ENCODE measurements at regions not wholly inside any gene's neighbourhood (a gene's known extent, or its start where the extent isn't known, plus 50 kb on each side); places are given as distances from the start of the nearest gene placed in this dataset.
A peak's percentile ranks its signal among the peaks of the same experiment; 100 is the strongest.
"Not testable (repeated sequence)": the region's sequence is repeated elsewhere in the genome, so short reads cannot be mapped to it uniquely, and the experiment has no call there.

- no peak for DNase-seq (ENCODE audit: low read depth)
Measured at GRCh38 chr5:17817990-17818389, 183.7 kb downstream of the TAF11L14 start.

DNA sequence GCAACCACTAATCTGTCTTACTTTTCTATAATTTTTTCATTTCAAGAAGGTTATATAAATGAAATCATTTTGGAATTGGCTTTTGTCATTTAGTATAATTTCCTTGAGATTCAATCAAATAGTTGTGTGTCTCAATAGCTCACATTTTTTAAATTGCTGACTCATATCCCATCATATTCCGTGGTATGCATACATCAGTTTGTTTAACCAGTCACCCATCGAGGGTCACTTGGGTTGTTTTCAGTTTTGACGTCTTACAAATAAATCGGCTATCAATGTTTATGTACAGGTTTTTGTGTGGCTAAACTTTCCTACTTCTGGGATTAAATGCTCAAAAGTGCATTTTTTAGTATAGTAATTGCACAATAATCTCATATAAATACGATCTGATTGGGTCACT is 185.5 kb downstream of the TAF11L14 start:
- DNase-seq (ENCODE audit: low read depth), result peak; percentile 27

DNA sequence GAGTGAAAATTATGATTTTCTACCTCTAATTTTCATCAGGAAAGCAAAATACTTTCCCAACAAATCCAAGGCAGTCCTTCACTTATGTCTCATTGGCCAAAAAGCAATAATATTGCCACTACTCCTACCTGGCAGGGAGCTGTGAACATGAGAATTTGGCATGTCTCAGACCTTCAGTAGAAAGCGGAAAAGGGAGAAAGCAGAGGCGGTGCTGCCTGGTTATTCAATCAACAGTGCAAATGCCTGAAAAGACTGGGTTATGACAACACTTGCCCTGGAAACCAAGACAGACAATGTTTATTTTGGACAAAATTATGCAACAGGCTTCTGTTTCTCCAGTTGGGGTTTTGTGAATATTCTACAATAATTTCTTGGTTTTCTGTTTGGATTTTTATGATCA is 194.4 kb downstream of the TAF11L14 start:
- no peak for DNase-seq (ENCODE audit: low read depth)

DNA sequence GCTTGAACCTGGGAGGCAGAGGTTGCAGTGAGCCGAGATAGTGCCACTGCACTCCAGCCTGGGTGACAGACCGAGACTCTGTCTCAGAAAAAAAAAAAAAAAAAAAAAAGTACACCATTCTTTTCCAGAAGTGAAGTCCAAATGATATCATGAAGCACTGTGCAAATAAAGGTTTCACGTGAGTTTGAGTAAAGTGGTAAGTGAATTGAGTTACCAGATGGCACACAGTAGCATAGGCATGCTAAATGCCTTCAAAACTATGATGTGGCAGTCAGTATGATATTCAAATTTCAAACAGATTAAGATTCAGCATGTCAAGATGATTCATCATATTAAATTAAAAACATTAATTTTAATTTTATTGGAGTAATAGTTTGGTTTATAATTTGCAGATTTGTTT is 195.2 kb downstream of the TAF11L14 start:
- no peak for DNase-seq (ENCODE audit: low read depth)

- DNase-seq (ENCODE audit: low read depth), result no peak
Measured at GRCh38 chr5:17831279-17831678, 197.0 kb downstream of the TAF11L14 start.

GRCh38 chr5:17832949-17833745 is 198.9 kb downstream of the TAF11L14 start:
- DNase-seq (ENCODE audit: low read depth), result no peak

GRCh38 chr5:17837757-17838156 is 203.5 kb downstream of the TAF11L14 start:
- no peak for DNase-seq (ENCODE audit: low read depth)

- DNase-seq (ENCODE audit: low read depth), result peak; percentile 40
Measured at GRCh38 chr5:17838469-17838868, 204.2 kb downstream of the TAF11L14 start.

GRCh38 chr5:17839848-17840247 is 205.6 kb downstream of the TAF11L14 start:
- no peak for DNase-seq (ENCODE audit: low read depth)

DNA sequence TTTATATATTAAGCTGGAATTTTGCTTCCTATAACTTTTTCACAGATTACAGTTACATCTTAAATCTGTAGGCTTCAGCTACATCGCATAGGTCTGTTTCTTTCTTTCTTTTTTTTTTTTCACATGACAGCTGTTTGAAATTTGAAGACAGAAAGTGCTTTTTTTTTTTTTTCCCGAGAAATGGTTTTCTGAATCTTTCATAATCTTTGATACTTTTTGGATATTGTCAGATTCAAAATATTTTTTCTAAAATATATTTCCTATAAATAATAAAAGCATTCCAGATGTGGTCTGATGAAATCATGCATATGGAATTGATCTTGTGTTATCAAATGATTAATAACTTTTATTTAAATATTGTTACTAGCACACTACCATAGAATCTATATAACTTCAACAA is 212.2 kb downstream of the TAF11L14 start:
- DNase-seq (ENCODE audit: low read depth), result no peak

DNA sequence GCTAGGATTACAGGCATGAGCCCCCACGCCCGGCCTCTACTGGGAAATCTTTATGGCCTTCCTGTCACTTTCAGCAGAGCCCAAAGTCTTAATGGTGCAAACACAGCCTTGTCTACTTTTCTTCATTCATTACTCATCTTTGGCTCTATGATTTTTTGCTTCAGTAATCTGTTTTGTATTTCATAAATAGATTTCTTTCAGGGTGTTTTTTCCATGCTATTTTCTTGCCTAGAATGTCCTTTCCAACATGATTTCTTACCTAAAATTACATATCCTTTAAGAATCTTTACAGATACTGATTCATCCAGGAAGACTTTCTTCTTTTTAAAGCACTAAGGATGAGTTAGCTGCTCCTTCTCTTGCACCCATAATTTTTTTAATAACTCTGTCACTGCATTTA is 213.0 kb downstream of the TAF11L14 start:
- no peak for DNase-seq (ENCODE audit: low read depth)

GRCh38 chr5:17852111-17852510 is 217.9 kb downstream of the TAF11L14 start:
- DNase-seq (ENCODE audit: low read depth), result no peak

- no peak for DNase-seq (ENCODE audit: low read depth)
Measured at GRCh38 chr5:17852740-17853139, 218.5 kb downstream of the TAF11L14 start.

DNA sequence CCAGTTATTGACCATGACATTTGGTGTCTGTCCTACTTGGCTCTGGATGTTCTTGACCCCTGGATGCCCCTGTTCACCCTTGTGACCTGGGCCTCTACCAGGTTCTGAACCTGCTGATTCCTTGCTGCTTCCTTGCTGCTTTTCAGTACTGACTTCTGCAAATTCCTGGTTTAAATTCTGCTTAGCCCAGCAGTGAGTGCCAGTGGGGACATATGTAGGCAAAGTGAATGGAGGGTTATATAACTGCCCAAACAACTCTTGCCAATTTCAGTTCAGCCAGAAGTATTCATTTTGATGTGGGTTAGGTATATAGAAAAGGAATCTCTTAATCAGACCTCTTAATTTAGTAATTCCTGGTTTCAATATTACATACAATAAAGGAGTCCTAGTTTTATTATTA is 220.6 kb downstream of the TAF11L14 start:
- no peak for DNase-seq (ENCODE audit: low read depth)

GRCh38 chr5:17860660-17861315 is 226.5 kb downstream of the TAF11L14 start:
- no peak for DNase-seq (ENCODE audit: low read depth)

- DNase-seq (ENCODE audit: low read depth), result not testable (repeated sequence)
Measured at GRCh38 chr5:17864903-17865302, 230.6 kb downstream of the TAF11L14 start.

GRCh38 chr5:17865966-17866365 is 231.7 kb downstream of the TAF11L14 start:
- peak; percentile 62 for DNase-seq (ENCODE audit: low read depth)

DNA sequence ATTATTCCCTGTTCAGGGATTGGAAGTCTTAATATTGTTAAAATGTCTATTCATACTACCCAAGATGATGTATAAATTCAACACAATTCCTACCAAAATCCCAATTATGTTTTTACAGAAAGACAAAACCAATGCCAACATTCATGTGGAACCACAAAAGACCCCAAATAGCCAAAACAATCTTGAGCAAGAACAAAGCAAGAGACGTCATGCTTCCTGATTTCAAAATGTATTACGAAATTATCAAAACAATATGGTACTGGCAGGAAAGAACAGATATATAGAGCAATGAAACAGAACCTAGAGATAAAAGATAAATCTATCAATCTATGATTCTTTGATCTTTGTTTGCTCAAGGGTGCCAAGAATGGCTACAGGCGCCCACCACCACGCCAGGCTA is 237.9 kb downstream of the TAF11L14 start:
- DNase-seq (ENCODE audit: low read depth), result no peak

DNA sequence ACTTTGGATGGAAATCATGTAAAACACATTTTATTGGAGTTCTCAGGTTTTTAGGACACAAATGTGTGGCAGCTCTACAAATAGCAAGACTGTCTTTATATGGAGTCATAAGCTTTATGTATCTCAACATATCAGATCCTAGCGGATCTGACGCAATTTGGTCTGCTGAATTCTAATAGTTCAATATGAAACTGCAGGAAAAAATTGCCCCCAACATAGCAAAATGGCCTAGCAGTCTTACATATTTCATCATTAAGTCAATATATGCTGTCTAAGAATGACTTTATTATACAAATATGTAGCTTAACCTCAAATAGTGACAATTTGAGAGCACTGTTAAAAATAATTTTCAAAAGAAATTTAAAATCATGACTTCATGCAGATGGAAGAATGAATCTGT is 244.3 kb downstream of the TAF11L14 start:
- DNase-seq (ENCODE audit: low read depth), result no peak

DNA sequence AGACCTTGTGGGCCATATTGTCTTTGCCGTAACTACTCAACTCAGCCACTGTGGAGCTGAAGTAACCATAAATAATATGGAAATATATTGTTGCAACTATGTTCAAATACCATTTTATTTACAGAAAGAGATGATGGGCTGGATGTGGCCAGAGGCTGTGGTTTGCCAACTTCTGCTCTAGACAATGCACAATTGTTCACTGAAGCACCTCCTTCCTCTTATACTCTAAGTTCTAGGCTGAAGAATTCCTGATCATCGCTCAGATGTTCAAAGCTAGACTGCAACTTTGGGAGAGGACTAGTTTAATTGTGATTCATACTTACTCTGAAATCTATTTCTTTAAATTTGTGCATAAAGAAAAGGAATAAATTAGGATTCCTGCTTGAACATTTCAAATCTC is 245.0 kb downstream of the TAF11L14 start:
- peak; percentile 83 for DNase-seq (ENCODE audit: low read depth)

- no peak for DNase-seq (ENCODE audit: low read depth)
Measured at GRCh38 chr5:17880869-17881268, 246.6 kb downstream of the TAF11L14 start.

GRCh38 chr5:17882760-17883488 is 248.7 kb downstream of the TAF11L14 start:
- peak; percentile 54 for DNase-seq (ENCODE audit: low read depth)
